ENCODE measurements at regions not wholly inside any gene's neighbourhood (a gene's known extent, or its start where the extent isn't known, plus 50 kb on each side); places are given as distances from the start of the nearest gene placed in this dataset.

DNA sequence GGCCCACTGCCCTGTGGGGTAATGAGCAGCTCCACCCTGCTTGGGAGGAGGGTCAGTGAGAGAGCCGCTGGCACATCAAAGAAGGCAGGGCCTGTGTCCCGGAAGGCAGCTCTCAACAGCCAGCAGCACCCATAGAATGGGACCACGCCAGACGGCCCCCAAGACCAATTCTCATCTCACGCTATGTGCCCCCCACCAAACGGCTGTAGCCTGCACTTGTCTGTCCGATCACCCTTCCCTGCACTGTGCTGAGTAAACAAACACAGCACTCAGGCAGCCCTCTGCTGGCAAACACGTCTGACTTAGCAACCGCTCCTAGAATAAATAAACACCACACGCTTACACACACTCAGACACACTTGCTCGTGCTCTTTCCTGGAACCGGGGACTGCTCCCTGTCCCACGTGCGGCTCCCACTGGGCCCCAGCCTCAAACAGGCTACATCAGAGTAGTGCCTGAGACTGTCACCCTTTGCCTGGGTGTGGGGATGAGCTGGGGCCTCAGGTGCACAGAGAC, 53.2 kb upstream of the CDON start:
- DNase-seq (ENCODE audit: low read depth), result peak; percentile 84
- no peak overlapping the region for H3K4me3 ChIP-seq (ENCODE audit: low read depth, low read length)
- TF ChIP-seq, protein P1, sequence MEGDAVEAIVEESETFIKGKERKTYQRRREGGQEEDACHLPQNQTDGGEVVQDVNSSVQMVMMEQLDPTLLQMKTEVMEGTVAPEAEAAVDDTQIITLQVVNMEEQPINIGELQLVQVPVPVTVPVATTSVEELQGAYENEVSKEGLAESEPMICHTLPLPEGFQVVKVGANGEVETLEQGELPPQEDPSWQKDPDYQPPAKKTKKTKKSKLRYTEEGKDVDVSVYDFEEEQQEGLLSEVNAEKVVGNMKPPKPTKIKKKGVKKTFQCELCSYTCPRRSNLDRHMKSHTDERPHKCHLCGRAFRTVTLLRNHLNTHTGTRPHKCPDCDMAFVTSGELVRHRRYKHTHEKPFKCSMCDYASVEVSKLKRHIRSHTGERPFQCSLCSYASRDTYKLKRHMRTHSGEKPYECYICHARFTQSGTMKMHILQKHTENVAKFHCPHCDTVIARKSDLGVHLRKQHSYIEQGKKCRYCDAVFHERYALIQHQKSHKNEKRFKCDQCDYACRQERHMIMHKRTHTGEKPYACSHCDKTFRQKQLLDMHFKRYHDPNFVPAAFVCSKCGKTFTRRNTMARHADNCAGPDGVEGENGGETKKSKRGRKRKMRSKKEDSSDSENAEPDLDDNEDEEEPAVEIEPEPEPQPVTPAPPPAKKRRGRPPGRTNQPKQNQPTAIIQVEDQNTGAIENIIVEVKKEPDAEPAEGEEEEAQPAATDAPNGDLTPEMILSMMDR (IDR thresholded peaks at IDR 0.05; ENCODE audit: insufficient read depth, low read depth, low read length), result peak; percentile 35

GRCh38 chr11:126115127-126115495, 52.4 kb upstream of the CDON start:
- DNase-seq (ENCODE audit: low read depth), result no peak
- TF ChIP-seq, protein P1 (IDR thresholded peaks at IDR 0.05; ENCODE audit: insufficient read depth, low read depth, low read length), result no peak
- H3K4me3 ChIP-seq (ENCODE audit: low read depth, low read length), result no peak overlapping the region

- H3K4me3 ChIP-seq (ENCODE audit: low read depth, low read length), result no peak overlapping the region
- TF ChIP-seq, protein P1 (IDR thresholded peaks at IDR 0.05; ENCODE audit: insufficient read depth, low read depth, low read length), result no peak
- DNase-seq (ENCODE audit: low read depth), result peak; percentile 51
Observed at GRCh38 chr11:126114486-126115126, 51.9 kb upstream of the CDON start.

DNA sequence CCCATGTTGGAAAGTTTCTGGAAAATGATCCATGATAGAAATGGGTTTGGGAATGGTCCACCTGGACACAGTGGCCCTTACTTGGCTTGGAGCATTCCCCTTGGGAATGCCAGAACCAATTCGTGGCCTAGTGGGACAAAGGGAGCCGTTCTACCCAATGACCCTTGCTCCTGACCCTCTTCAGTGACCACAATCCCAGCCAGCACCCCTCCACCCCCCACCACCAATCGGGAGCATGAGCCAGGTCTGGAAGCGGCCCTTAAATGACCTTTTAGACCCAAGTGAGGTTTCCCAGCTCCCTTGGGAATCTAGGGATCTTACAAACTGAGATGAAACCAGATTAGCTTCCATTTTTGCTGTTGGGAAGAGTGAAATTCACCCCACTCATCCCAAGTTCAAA, 51.3 kb upstream of the CDON start:
- H3K4me3 ChIP-seq (ENCODE audit: low read depth, low read length), result no peak overlapping the region
- DNase-seq (ENCODE audit: low read depth), result no peak

GRCh38 chr11:126113515-126113957, 50.9 kb upstream of the CDON start:
- TF ChIP-seq, protein P1 (IDR thresholded peaks at IDR 0.05; ENCODE audit: insufficient read depth, low read depth, low read length), result no peak
- H3K4me3 ChIP-seq (ENCODE audit: low read depth, low read length), result no peak overlapping the region
- peak; percentile 95 for DNase-seq (ENCODE audit: low read depth)

More for the DNA sequence above, 51.3 kb upstream of the CDON start:
- TF ChIP-seq, protein P1 (IDR thresholded peaks at IDR 0.05; ENCODE audit: insufficient read depth, low read depth, low read length), result no peak

DNA sequence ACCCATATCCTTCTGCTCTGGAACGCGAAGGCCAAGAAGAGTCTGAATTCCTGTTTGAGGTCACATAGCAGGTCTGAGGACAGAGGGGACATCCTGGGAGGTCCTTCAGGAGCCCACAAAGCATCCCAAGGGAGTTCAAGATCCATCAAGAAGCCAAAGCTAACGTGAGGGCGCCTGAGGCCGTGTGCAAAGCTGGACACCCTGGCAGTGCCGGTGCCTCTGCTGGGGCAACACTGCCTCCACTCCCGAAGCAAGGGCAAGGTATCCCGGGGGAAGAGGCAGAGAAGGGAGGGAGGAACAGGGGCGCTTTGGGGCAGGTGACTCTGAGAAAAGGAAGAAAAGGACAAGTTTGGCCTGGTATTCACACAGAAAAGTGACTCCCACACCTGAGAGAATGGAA, 50.3 kb upstream of the CDON start:
- TF ChIP-seq, protein P1 (IDR thresholded peaks at IDR 0.05; ENCODE audit: insufficient read depth, low read depth, low read length), result no peak
- no peak overlapping the region for H3K4me3 ChIP-seq (ENCODE audit: low read depth, low read length)
- DNase-seq (ENCODE audit: low read depth), result no peak

DNA sequence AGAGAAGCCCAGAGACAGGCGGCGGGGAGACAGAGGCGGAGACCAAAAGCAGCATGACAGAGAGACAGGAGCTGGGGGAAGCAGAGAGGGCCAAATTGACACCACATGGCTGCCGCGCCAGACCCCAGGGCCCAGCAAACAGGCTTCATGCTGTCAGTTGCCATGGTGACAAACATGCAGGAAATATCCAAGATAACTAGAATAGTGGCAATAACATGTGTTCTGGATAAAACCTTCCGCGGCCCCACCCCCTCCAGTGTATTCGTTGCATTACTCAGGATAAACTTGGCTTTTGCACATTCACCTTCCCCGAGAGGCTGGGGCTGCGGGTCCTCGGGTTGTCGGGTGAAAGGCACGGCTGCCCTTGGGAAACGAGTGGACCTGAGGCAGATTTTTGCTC, 49.9 kb upstream of the CDON start:
- H3K4me3 ChIP-seq (ENCODE audit: low read depth, low read length), result no peak overlapping the region
- TF ChIP-seq, protein P1 (IDR thresholded peaks at IDR 0.05; ENCODE audit: insufficient read depth, low read depth, low read length), result no peak
- DNase-seq (ENCODE audit: low read depth), result peak; percentile 36

Data from fibroblast of villous mesenchyme (primary cell).